Fibroblast of lung (primary cell): ENCODE measurements at regions not wholly inside any gene's neighbourhood (a gene's known extent, or its start where the extent isn't known, plus 50 kb on each side); places are given as distances from the start of the nearest gene placed in this dataset.

Experiments used
- CTCF ChIP-seq, 2 donors: IDR thresholded peaks in 1 of 2; conservative IDR thresholded peaks in 1 of 2; 1 replicate in 1 of 2; 2 replicates in 1 of 2; pipeline ENCODE4 v1.5.1; 2011 to 2012; ENCODE audit warnings: low read length in 2 of 2, control low read depth in 1 of 2, inconsistent platforms in 1 of 2, low read depth in 1 of 2, mild to moderate bottlenecking in 1 of 2
- EZH2 ChIP-seq: IDR thresholded peaks from 2 replicates; pipeline ENCODE4 v1.5.1; 2012; ENCODE audit warnings: low read length, control low read depth, mild to moderate bottlenecking; ENCODE audit errors: missing control alignments

- TF ChIP-seq EZH2 (no peak), CTCF (conservative IDR thresholded peaks at IDR 0.05 in 1 of 2, IDR thresholded peaks at IDR 0.05 in 1 of 2; ENCODE audit: low read depth in 1 of 2, low read length in 2 of 2) (no peak)
Measured at GRCh38 chr12:41700940-41701339, 443.7 kb downstream of the GXYLT1 start.
